Stimulated activated CD4-positive, alpha-beta T cell treated with anti-CD3 and anti-CD28 coated beads, Interleukin-4, amount 100 ng/mL, for 24 hours (primary cell): ENCODE measurements at regions not wholly inside any gene's neighbourhood (a gene's known extent, or its start where the extent isn't known, plus 50 kb on each side); places are given as distances from the start of the nearest gene placed in this dataset.
"Not testable (repeated sequence)": the region's sequence is repeated elsewhere in the genome, so short reads cannot be mapped to it uniquely, and the experiment has no call there.

Experiments
- DNase-seq: peaks from one replicate; pipeline ENCODE4 v3.0.0-alpha.2; 2020

GRCh38 chr4:123682931-123683330 is 286.3 kb downstream of the SPRY1 start:
- DNase-seq: no peak

- DNase-seq: not testable (repeated sequence)
Measured at GRCh38 chr4:123684937-123685336, 288.3 kb downstream of the SPRY1 start.

DNA sequence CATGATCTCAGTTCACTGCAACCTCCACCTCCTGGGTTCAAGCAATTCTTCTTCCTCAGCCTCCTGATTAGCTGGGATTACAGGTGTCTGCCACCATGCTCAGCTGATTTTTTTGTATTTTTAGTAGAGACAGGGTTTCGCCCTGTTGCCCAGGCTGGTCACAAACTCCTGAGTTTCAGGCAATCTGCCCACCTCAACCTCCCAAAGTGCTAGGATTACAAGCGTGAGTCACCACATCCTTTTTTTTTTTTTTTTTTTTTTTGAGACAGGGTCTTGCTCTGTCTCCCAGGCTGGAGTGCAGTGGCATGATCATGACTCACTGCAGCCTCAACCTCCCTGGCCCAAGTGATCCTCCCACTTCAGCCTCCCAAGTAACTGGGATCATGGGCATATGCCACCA is 298.9 kb downstream of the SPRY1 start:
- not testable (repeated sequence) for DNase-seq

DNA sequence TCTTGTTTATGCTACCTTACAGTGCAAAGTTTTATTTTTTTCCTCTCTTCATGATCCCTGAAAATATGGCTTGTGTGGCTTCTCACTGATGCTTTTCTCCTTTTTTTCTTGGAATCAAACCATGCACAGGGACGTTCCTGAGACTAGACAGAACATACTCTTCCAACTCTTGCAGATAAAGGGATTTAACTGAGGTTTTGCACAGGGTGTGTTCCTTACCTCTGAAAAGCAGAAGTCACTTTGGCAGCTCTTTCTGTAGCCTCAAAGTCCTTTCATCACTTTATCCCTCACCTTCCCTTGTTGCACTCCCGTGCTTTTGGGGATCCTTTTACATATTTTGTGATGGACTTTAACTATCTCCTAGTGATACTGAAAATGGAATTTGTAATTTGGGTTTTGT is 300.1 kb downstream of the SPRY1 start:
- no peak for DNase-seq

DNA sequence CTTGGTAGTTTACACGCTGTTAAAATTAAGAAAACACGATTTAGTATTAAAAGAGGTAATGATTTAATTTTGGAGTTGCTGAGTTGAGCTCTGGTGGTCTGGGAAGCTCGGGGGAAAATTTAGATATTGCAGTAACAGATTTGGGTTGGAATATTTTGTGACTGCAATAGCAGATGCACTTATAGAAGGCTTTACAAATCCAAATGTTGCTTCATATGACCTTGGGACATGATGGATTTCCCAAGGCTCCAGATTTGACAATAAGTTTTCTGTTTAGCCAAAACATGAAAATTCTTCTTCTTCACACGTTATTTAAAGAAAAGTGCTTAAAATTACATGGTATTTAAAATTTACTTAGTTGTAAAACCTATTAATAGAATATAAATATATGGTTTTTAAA is 302.0 kb downstream of the SPRY1 start:
- DNase-seq: no peak

DNA sequence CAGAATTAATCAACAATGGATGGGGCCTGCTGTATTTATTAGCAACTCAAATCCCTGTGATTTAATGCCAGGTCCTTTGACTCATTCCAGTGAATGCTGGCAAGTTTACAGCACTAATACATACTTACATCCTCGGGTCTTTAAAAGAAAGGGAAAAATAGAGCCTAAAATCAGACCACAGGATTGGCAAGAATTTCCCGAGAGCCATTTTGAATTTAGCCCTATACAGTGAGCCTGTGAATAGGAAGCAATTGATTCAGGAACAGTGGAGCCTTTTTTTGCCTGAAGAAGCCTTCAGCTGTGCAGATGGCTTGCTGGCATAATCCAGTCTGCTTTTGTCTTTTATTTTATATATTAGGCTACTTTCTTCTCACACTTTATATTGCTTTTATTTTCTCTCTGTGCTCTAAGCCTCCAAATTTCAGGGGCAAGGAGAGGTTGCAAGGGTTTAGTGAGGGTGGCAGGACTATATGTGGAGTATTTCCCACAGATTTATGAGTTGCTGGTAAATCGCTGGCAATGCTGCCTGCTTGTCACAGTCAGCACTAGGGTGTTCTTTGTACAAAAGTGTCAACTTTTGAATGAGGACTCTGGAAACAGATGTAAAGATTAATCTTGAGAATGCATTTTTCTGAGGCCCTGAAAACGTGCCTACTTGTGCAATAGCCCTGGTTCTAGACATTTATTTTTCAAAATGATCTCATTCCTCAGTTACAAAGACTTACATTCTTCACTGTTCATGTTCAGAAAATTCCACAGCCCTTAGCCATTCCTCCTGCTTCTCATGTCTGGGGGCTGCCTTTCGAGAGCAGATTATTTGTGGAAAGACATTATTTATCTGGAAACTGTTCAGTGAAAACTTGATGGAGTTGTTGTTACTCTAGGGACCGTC is 303.5 kb downstream of the SPRY1 start:
- DNase-seq: no peak

DNA sequence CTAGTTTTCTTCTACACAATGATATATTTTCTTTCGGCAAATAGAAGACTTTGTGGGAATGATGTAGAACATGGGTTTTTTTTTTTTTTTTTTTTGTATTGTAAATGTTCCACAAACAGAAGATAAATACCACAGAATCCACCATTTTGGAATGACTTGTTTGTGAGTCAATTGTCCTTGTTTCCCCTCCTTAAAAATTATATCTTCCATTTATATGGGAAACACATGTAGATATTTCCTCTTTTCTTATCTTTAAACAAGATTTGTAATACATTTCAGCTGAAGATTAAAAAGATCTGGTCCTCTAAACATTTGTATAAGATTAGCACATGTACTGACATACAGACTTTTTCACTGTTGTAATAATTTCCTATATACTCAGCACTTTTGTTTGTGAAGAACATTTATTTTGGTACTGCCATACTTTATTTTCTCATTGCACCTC is 304.6 kb downstream of the SPRY1 start:
- DNase-seq: no peak

DNA sequence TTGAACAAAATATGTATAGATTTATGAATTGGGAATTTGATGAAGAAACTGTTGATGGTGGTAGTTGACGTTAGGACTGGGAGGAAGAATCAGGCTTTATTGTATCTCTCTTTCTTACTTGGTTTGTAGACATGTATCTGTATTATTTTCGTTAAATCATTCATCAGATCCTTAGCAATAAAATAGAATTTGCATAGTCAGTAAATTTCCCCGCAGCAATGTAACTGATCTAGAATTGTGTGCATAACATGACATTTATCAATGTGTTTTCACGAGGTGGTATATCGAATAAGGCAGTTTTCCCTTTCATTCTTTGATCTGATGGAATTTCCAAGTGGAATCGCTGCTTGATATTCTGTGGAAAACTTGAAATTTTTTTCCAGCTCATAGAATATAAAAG is 308.8 kb downstream of the SPRY1 start:
- DNase-seq: no peak

DNA sequence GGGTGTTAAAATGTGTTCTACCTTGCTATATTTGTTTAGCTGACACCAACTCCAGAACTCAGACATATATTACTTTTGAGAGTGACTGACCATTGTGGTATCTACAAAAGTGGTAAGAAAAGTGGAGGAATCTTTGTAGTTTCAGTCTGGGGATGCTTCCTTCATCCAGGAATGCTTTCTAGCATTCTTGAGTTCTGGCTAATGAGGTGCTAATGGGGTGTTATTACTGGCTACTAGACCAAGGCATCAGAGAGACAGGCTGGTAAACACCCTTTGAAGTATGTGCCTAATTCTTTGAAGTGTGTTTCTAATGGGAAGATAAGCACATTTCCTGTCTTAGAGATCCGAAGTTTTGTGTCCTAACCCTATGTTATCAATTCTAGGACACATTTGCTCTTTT is 310.4 kb downstream of the SPRY1 start:
- no peak for DNase-seq

GRCh38 chr4:123708902-123709301 is 312.3 kb downstream of the SPRY1 start:
- no peak for DNase-seq

GRCh38 chr4:123709336-123709735 is 312.7 kb downstream of the SPRY1 start:
- DNase-seq: no peak

- DNase-seq: no peak
Measured at GRCh38 chr4:123731035-123731434, 334.4 kb downstream of the SPRY1 start.

- DNase-seq: no peak
Measured at GRCh38 chr4:123737156-123737555, 340.6 kb downstream of the SPRY1 start.

DNA sequence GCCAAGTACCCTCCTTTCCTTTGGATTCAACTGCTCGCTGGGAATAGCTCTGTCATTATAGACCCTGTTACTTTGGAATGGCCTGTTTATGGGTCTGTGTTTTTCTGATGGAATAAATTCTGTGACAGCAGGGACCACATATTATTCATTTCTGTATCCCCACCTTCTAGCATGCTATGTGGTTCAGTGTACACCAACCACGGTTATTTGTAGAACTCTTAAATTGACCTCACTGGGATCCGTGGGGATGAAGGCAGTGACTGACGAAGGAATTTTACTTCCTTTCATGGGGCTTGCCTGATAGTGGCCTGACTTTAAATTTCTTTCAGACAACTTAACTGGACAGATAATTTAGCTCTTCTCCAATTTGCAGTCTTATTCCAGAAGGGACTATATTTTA is 343.2 kb downstream of the SPRY1 start:
- no peak for DNase-seq

GRCh38 chr4:123740236-123740635 is 343.6 kb downstream of the SPRY1 start:
- no peak for DNase-seq

DNA sequence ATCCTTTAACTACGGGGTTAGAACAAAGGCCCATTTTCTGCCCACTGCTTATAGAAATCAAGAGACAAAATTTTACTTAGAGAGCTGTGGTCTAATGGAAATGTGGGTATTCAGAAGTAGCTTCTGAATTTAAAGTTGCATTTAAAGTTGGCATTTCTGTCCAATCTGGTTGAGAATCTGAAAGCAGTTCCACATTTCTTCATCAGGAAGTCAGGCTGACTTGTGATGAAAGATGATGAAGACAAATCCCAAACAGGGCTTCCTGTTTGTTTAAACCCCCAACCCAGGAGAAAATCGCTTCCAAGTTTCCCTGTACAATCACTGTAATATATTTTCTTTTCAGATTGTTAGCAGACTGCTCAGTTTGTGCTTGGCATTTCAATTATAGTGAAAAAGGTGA is 345.3 kb downstream of the SPRY1 start:
- no peak for DNase-seq

DNA sequence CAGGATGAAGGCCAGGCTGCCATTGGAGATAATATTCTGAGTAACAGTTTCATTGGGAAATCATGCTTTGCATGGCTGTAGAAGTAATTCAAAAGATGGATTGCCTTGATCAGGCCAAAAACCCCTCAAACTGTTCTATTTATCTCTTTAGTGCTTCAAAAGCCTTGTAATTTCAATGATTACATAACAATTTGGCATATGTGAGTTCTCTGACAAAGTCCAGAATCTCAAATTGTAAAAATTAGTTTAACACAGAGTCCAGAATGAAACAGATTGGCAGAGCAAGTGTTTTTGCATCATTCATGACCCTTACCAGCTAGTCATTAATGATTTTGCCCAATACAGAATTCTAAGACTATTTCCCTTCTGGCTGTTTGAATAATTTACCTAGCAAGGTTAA is 347.3 kb downstream of the SPRY1 start:
- DNase-seq: no peak

DNA sequence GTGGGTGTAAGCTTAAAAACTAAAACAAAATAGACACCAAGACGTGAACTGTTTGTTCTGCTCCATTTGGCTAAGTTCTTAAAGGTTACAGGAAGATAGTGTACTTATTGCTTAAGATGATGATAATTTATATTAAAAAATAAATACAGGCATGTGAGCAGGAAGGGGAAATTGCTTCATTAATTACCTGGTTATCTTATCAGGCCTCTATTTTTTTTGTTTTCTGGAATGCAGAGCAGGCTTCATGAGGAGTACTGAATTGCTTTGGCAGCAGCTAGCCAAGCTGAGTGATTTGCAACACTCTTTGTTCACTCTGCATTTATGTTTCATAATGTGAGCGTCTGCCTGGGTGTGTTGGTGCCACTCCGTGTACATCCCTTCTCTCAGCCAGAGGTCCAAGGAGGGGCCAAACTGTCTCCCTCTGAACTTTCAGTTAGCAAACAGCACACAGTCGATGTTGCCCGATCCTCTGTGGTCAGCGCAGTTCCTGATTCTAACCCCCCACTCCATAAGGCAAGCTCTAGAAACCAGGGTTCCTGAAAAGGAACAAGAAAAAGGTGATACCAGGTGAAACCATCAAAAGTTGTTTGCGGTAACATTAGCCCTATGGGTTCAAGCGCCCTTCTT is 348.2 kb downstream of the SPRY1 start:
- no peak for DNase-seq

DNA sequence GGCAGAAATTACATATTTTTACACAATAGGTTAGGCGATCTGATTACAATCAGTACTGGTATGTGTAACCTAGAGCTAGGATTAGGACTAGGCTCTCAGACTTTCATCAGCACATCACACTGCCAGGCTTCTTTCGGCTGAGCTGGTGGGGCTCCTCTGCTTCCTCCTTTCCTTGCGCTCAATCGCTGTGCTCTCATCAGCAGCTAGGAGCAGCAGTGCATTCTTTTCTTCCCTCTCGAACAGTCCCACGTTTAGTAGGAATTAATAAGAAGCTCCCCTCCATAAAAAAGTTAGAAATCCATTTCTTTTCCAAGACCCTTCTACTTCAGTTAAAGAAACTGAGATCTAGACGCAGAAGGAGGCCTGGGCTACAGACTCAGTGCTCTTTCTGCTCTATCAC is 350.4 kb downstream of the SPRY1 start:
- DNase-seq: no peak

DNA sequence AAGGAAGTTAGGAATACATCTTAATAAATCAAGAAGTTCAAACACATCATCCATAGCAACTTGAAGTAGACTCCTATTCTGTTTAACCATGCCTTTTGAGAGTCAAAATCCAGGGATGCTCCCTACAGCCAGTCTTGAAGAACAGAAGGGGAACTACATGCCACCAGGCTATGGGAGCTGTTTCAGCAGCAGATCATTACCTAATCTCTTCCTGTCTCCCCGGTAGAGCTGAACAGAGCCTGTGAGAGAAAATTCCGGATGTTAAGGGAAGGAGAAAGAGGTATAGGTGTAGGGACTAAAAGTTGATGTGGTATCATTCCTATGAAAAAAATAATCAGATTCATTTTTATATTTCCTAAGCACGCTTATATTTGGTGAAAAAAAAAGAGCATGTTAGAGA is 352.2 kb downstream of the SPRY1 start:
- DNase-seq: no peak

DNA sequence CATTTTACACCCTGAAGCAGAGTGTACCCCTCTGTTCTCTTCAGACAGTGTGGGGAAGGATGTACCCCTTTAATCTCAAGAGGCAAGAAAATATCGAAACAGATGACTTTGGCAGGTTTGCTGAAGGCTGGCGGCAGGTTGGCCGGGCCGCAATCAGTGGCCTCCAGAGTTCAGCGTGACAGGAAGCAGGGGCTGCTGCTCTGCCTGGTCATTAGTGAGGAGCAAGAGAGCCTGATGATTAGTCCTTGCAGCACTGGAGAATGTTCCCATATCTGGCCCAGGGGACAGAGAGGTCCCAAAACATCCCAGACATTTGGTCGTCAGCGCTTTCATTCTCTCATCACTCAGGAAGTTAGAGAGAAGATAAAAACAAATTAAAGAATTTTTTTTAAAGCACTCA is 352.8 kb downstream of the SPRY1 start:
- no peak for DNase-seq

DNA sequence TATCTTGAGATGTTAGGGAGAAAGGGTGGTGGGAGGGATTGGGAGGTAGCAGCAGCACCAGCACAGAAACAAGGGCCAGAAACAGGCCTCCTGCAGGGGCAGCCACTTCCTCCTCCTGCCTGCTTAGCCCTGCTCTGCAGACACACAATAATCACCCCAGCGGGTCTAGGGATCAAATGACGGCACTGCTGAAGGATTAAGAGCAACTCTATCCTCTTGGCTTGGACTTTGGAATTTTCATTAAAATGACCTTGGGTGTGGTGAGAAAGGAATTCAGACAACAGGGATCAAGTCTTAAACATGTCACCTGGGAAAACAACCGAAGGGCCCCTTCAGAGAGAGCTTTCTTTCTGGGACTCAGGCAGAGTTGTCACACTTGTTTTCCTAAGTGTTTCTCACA is 353.4 kb downstream of the SPRY1 start:
- DNase-seq: no peak

- DNase-seq: no peak
Measured at GRCh38 chr4:123755655-123756054, 359.1 kb downstream of the SPRY1 start.

DNA sequence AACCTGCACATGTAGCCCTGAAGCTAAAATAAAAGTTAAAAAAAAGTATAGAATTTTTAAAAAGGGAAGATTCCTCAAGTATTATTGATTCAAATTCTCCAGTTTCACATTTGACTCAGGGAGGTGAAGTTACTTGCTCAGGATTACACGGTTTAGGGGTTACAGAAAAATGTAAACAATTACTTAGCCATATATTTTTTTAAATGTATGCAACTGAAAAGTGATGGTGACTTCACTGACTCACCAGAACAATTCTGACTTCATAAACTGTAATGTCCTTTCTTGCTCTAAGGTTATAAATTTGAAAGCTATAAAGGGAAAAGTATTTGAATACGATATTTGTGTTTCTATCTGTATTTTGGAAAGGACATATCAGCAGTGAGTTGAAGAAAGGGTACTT is 371.2 kb downstream of the SPRY1 start:
- no peak for DNase-seq

- DNase-seq: no peak
Measured at GRCh38 chr4:123770884-123771283, 374.3 kb downstream of the SPRY1 start.
